GM18520 (cell line): ENCODE measurements at regions not wholly inside any gene's neighbourhood (a gene's known extent, or its start where the extent isn't known, plus 50 kb on each side); places are given as distances from the start of the nearest gene placed in this dataset.

Experiments
- ATAC-seq: cut with Tn5 transposase; IDR thresholded peaks from one replicate; pipeline ENCODE4 v1.9.1; 2021; ENCODE audit not compliant: unreplicated experiment

- no peak for ATAC-seq
Observed at GRCh38 chr3:3280396-3280795, 100.9 kb upstream of the CRBN start.

GRCh38 chr3:3278073-3278472, 98.6 kb upstream of the CRBN start:
- ATAC-seq: no peak

GRCh38 chr3:3276630-3277029, 97.1 kb upstream of the CRBN start:
- no peak for ATAC-seq

GRCh38 chr3:3264796-3265195, 85.3 kb upstream of the CRBN start:
- ATAC-seq: no peak

- no peak for ATAC-seq
Observed at GRCh38 chr3:3260870-3261269, 81.4 kb upstream of the CRBN start.

GRCh38 chr3:3259181-3259580, 79.7 kb upstream of the CRBN start:
- ATAC-seq: no peak

- no peak for ATAC-seq
Observed at GRCh38 chr3:3258281-3258680, 78.8 kb upstream of the CRBN start.

- no peak for ATAC-seq
Observed at GRCh38 chr3:3241596-3241995, 62.1 kb upstream of the CRBN start.

- no peak for ATAC-seq
Observed at GRCh38 chr3:3240986-3241385, 61.5 kb upstream of the CRBN start.

- no peak for ATAC-seq
Observed at GRCh38 chr3:3237979-3238378, 58.5 kb upstream of the CRBN start.

- no peak for ATAC-seq
Observed at GRCh38 chr3:3232251-3232650, 52.8 kb upstream of the CRBN start.
